DND-41 (cell line): ENCODE measurements at regions not wholly inside any gene's neighbourhood (a gene's known extent, or its start where the extent isn't known, plus 50 kb on each side); places are given as distances from the start of the nearest gene placed in this dataset.

ENCODE experiments used
- CTCF ChIP-seq: IDR thresholded peaks from 2 replicates; pipeline ENCODE4 v1.5.1; 2012; ENCODE audit warnings: borderline replicate concordance, low read length, moderate library complexity, mild to moderate bottlenecking; ENCODE audit not compliant: poor library complexity, severe bottlenecking; ENCODE audit errors: extremely low read depth
- EZH2 ChIP-seq: IDR thresholded peaks from 3 replicates; pipeline ENCODE4 v1.6.1; 2012; ENCODE audit warnings: borderline replicate concordance, low read depth, mild to moderate bottlenecking, moderate library complexity, low read length, inconsistent platforms; ENCODE audit not compliant: severe bottlenecking

- TF ChIP-seq CTCF (no peak), EZH2 (no peak)
Observed at GRCh38 chr20:20932156-20932555, 174.0 kb downstream of the LINC00237 start.
